ENCODE measurements at regions not wholly inside any gene's neighbourhood (a gene's known extent, or its start where the extent isn't known, plus 50 kb on each side); places are given as distances from the start of the nearest gene placed in this dataset.

DNA sequence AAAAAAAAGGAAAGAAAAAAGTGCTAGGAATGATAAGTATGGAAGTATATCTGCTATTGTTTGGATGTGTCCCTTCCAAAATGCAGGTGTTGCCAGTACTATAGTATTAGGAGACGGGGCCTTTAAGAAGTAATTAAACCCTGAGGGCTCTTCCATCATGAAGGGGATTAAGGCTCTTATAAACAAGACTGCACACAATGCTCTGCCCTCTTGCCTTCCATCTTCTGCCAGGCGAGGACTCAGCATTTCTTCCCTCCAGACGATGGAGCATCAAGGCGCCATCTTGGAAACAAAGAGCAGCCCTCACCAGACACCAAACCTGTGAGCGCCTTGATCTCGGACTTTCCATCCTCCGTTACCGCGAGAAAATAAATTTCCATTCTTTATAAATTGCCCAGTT is 120.1 kb upstream of the GPM6A start:
- peaks cover 5% of the 10 kb centered on the region for H3K4me1 Mint-ChIP-seq (ENCODE audit: unreplicated experiment)
- no peak overlapping the region for H3K27ac Mint-ChIP-seq
- no peaks in the 10 kb centered on the region for H3K27me3 Mint-ChIP-seq
- peaks cover 4% of the 10 kb centered on the region for H3K9me3 Mint-ChIP-seq
- TF ChIP-seq, protein P1, sequence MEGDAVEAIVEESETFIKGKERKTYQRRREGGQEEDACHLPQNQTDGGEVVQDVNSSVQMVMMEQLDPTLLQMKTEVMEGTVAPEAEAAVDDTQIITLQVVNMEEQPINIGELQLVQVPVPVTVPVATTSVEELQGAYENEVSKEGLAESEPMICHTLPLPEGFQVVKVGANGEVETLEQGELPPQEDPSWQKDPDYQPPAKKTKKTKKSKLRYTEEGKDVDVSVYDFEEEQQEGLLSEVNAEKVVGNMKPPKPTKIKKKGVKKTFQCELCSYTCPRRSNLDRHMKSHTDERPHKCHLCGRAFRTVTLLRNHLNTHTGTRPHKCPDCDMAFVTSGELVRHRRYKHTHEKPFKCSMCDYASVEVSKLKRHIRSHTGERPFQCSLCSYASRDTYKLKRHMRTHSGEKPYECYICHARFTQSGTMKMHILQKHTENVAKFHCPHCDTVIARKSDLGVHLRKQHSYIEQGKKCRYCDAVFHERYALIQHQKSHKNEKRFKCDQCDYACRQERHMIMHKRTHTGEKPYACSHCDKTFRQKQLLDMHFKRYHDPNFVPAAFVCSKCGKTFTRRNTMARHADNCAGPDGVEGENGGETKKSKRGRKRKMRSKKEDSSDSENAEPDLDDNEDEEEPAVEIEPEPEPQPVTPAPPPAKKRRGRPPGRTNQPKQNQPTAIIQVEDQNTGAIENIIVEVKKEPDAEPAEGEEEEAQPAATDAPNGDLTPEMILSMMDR (conservative IDR thresholded peaks at IDR 0.05): no peak
- no peak for DNase-seq (ENCODE audit: extremely low spot score, unreplicated experiment)
- H3K36me3 Mint-ChIP-seq: no peaks in the 10 kb centered on the region
- H3K4me3 Mint-ChIP-seq: no peak overlapping the region

DNA sequence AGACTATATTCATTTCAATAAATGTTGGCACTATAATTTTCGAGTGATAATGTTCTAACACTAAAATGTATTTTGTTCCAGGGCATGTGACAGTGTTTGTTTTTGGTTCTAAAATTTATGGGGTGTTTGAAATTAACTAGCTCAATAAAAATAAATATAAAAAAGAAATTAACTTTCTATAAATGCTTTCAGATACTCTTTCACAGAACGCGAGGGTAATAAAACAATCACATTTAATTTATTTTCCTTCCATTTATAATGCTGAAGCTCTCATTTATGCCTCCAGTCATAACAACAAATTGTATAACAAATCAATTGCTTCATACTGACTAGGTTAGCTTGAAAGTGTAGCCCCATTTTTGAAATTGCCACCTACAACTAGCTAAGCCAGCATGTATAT is 122.4 kb upstream of the GPM6A start:
- peaks cover 5% of the 10 kb centered on the region for H3K4me1 Mint-ChIP-seq (ENCODE audit: unreplicated experiment)
- no peaks in the 10 kb centered on the region for H3K27me3 Mint-ChIP-seq
- DNase-seq (ENCODE audit: extremely low spot score, unreplicated experiment): no peak
- H3K9me3 Mint-ChIP-seq: peaks cover 4% of the 10 kb centered on the region
- H3K27ac Mint-ChIP-seq: no peak overlapping the region
- H3K36me3 Mint-ChIP-seq: no peaks in the 10 kb centered on the region
- TF ChIP-seq, protein P1 (conservative IDR thresholded peaks at IDR 0.05): no peak
- no peak overlapping the region for H3K4me3 Mint-ChIP-seq

DNA sequence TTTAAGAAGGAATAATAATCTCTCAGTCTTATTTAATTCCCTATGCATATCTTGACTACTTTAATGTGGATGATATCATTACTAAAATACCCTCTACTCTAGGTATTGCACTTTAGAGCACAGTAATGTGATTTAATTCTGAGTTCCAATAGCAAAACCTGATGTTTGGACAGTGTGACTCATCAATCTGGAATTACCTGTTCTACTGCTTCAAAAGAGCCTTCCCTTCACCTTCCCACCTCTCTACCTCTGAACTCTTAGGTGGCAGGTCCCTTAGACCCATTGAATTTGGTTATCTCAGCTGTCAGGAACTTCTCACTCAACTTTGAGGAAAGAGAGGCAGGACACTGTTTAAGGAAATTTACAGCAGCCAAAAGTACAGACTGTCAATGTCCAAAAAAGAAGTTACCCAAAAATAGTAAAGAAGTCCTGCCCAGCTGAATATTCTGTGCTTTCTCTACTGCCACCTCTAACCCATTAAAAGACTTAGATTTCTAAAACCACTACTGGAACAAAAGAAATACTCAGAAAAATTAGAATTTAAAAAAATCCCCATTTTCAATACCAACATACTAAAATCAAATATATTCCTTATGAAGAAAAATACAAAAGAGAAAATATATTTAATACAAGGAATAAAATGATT is 123.1 kb upstream of the GPM6A start:
- no peaks in the 10 kb centered on the region for H3K27me3 Mint-ChIP-seq
- no peak overlapping the region for H3K4me3 Mint-ChIP-seq
- peak overlapping the region; percentile 53 for H3K27ac Mint-ChIP-seq
- peaks cover 4% of the 10 kb centered on the region for H3K9me3 Mint-ChIP-seq
- no peaks in the 10 kb centered on the region for H3K36me3 Mint-ChIP-seq
- H3K4me1 Mint-ChIP-seq (ENCODE audit: unreplicated experiment): peaks cover 5% of the 10 kb centered on the region
- DNase-seq (ENCODE audit: extremely low spot score, unreplicated experiment): no peak
- TF ChIP-seq, protein P1 (conservative IDR thresholded peaks at IDR 0.05): no peak

DNA sequence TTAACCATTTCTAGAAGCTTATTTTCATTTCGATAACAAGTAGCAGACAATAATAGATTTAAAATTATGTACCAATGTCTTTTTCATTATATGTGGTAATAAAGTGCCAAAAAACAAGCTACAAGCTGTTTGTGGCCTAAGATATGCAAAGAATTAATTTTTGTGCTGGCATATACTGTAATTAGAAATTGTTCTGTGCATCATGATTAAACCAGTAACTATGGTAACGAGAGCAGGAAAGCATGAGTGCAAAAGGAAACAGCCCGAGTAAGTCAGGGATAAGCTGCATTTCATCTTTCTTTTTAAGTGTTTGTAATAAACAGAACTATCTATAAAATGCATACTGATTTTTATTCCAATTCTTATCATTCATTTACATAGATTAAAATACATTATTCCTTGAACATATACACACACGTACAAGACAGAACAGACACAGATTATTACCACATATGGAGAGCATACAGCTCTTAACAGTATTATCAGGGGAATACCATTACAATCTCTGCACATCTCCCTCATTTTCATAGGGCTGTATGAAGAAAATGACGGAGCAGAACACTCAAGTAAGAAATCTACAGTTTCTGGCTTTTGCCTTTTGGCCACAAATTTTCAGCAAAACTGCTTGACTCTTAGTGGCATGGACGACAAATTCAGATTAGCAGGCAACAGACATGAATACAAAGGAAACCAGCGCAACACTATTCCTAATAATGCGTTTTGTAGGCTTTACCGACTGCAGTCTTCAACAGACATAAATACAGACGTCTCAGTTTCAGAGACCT is 121.3 kb upstream of the WDR17 start:
- Mint-ChIP-seq H3K4me3 (no peak overlapping the region), H3K27ac (no peak overlapping the region), H3K36me3 (no peaks in the 10 kb centered on the region), H3K9me3 (no peaks in the 10 kb centered on the region), H3K27me3 (no peaks in the 10 kb centered on the region), H3K4me1 (ENCODE audit: unreplicated experiment) (no peaks in the 10 kb centered on the region)
- TF ChIP-seq, protein P1 (conservative IDR thresholded peaks at IDR 0.05): no peak
- no peak for DNase-seq (ENCODE audit: extremely low spot score, unreplicated experiment)

DNA sequence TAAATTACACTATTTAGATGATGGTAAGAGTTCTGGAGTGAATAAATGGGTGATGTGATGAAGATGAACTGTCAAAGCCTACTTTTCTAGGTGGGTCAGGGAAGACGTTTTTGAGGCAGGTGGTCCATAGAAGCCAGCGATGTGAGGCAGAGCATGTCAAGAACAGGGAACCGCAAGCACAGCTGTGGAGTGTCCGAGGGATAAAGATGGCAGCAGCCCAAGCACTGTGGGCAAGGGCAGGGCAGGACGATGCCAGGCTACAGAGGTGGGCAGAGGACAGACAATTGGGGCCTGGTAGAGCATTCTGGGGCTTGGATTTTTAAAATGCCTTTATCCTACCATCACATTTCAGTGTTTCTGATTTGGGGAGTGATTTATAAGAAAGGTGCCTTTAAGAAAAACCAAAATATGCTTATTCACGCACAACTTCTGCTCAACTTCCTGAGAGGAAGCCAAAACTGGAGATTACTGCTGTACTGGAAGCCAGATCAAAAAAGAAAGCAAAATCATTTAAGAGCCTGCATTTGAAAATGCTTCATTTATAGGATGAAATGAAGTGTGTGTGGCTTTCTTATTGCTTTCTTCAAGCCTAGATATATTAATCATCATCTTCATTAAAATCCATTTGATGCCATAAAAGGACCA is 119.0 kb upstream of the WDR17 start:
- no peak overlapping the region for H3K27ac Mint-ChIP-seq
- H3K36me3 Mint-ChIP-seq: no peaks in the 10 kb centered on the region
- H3K4me3 Mint-ChIP-seq: no peak overlapping the region
- H3K9me3 Mint-ChIP-seq: no peaks in the 10 kb centered on the region
- TF ChIP-seq, protein P1 (conservative IDR thresholded peaks at IDR 0.05): no peak
- no peaks in the 10 kb centered on the region for H3K27me3 Mint-ChIP-seq
- no peaks in the 10 kb centered on the region for H3K4me1 Mint-ChIP-seq (ENCODE audit: unreplicated experiment)
- DNase-seq (ENCODE audit: extremely low spot score, unreplicated experiment): no peak
